ENCODE measurements at regions not wholly inside any gene's neighbourhood (a gene's known extent, or its start where the extent isn't known, plus 50 kb on each side); places are given as distances from the start of the nearest gene placed in this dataset.

- TF ChIP-seq, protein P1, sequence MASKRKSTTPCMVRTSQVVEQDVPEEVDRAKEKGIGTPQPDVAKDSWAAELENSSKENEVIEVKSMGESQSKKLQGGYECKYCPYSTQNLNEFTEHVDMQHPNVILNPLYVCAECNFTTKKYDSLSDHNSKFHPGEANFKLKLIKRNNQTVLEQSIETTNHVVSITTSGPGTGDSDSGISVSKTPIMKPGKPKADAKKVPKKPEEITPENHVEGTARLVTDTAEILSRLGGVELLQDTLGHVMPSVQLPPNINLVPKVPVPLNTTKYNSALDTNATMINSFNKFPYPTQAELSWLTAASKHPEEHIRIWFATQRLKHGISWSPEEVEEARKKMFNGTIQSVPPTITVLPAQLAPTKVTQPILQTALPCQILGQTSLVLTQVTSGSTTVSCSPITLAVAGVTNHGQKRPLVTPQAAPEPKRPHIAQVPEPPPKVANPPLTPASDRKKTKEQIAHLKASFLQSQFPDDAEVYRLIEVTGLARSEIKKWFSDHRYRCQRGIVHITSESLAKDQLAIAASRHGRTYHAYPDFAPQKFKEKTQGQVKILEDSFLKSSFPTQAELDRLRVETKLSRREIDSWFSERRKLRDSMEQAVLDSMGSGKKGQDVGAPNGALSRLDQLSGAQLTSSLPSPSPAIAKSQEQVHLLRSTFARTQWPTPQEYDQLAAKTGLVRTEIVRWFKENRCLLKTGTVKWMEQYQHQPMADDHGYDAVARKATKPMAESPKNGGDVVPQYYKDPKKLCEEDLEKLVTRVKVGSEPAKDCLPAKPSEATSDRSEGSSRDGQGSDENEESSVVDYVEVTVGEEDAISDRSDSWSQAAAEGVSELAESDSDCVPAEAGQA (IDR thresholded peaks at IDR 0.05; ENCODE audit: low read depth), result no peak
- TF ChIP-seq, protein P1 (CRISPR knock-in tag; IDR thresholded peaks at IDR 0.05; ENCODE audit: borderline replicate concordance), result no peak
- no peak for TF ChIP-seq MAFK (conservative IDR thresholded peaks at IDR 0.05 in 1 of 2, IDR thresholded peaks at IDR 0.05 in 1 of 2; ENCODE audit: low read length in 2 of 2)
- TF ChIP-seq ZNF383 (CRISPR knock-in tag; IDR thresholded peaks at IDR 0.05; ENCODE audit: borderline replicate concordance), result no peak
- no peak for TF ChIP-seq IRF1 (CRISPR knock-in tag; IDR thresholded peaks at IDR 0.05; ENCODE audit: low read depth)
Observed at GRCh38 chr9:31574006-31574765, 810.3 kb upstream of the ACO1 start (continued).

- Histone ChIP-seq H3K9me3 (ENCODE audit: low read length) (no peaks in the 10 kb centered on the region), H3K4me1 (ENCODE audit: insufficient read depth, low read length) (no peaks in the 10 kb centered on the region), H4K20me1 (ENCODE audit: insufficient read depth, low read length) (no peaks in the 10 kb centered on the region), H3K79me2 (ENCODE audit: insufficient read depth, low read length) (no peaks in the 10 kb centered on the region), H2AFZ (ENCODE audit: low read length) (no peak overlapping the region), H3K27me3 (ENCODE audit: control insufficient read depth in 1 of 2, insufficient read depth in 2 of 2, low read length in 2 of 2) (no peaks in the 10 kb centered on the region), H3K27ac (ENCODE audit: extremely low read length, insufficient read depth, low read length) (no peak overlapping the region), H3K36me3 (replicated peaks in 1 of 2; ENCODE audit: control insufficient read depth in 1 of 2, insufficient read depth in 2 of 2, low read length in 2 of 2) (no peaks in the 10 kb centered on the region), H3K4me2 (ENCODE audit: low read depth, low read length) (no peak overlapping the region), H3K9ac (ENCODE audit: insufficient read depth, low read depth, low read length) (no peak overlapping the region), H3K4me3 (replicated peaks in 1 of 3; ENCODE audit: insufficient read depth in 1 of 3, low read depth in 2 of 3, low read length in 3 of 3) (no peak overlapping the region)
- POLR2A ChIA-PET, result no interaction called here
- no peak for FAIRE-seq
- 6% methylated on average over 3 of the region's 3 CpGs for WGBS (ENCODE audit: low lambda C conversion rate)
- CTCF ChIA-PET (ENCODE audit: low intra/inter-chr PET ratio, low total read pairs), result no interaction called here
- DNase-seq (ENCODE audit: low spot score), result no peak
- intact Hi-C loops (cut with micrococcal nuclease; ENCODE audit: unreplicated experiment) (no loop called here), in situ Hi-C loops (cut with HindIII; ENCODE audit: extremely low pct_ligation_motif_present, low pct_unique_long_range_greater_than_20kb) (no loop called here)
- no TSS peak for BruUV-seq (replicated peaks)
- ATAC-seq, result no peak
- TF ChIP-seq ARID4A (CRISPR knock-in tag; IDR thresholded peaks at IDR 0.05; ENCODE audit: borderline replicate concordance) (no peak), POLR2AphosphoS2 (IDR thresholded peaks at IDR 0.05; ENCODE audit: low read depth, low read length) (no peak)
- TF ChIP-seq, protein P2, sequence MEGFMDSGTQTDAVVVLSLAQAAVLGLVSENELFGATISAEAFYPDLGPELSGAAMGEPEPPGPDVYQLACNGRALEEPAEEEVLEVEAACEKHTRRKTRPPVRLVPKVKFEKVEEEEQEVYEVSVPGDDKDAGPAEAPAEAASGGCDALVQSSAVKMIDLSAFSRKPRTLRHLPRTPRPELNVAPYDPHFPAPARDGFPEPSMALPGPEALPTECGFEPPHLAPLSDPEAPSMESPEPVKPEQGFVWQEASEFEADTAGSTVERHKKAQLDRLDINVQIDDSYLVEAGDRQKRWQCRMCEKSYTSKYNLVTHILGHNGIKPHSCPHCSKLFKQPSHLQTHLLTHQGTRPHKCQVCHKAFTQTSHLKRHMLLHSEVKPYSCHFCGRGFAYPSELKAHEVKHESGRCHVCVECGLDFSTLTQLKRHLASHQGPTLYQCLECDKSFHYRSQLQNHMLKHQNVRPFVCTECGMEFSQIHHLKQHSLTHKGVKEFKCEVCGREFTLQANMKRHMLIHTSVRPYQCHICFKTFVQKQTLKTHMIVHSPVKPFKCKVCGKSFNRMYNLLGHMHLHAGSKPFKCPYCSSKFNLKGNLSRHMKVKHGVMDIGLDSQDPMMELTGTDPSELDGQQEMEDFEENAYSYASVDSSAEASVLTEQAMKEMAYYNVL (CRISPR knock-in tag; IDR thresholded peaks at IDR 0.05; ENCODE audit: borderline replicate concordance), result no peak
Observed at GRCh38 chr9:31582071-31582470, 802.4 kb upstream of the ACO1 start.
